Neural progenitor cell (in vitro differentiated cells): ENCODE measurements at regions not wholly inside any gene's neighbourhood (a gene's known extent, or its start where the extent isn't known, plus 50 kb on each side); places are given as distances from the start of the nearest gene placed in this dataset.

Experiments
- DNase-seq: peaks from one replicate; pipeline ENCODE4 v3.0.0-alpha.2; 2016; ENCODE audit warnings: low spot score
- H2AFZ ChIP-seq: fragments of 200-600 bp; sonication (generic); replicated peaks from 2 replicates; pipeline ENCODE4 v1.6.1; 2016; ENCODE audit warnings: antibody characterized with exemption
- H3F3A ChIP-seq: fragments of 200-600 bp; sonication (generic); 2 replicates; pipeline ENCODE4 v1.6.1; 2016; ENCODE audit warnings: antibody characterized with exemption, low read depth
- H3K27ac ChIP-seq: fragments of 200-600 bp; sonication (generic); 2 replicates; pipeline ENCODE4 v1.5.1; 2016; ENCODE audit warnings: mild to moderate bottlenecking
- H3K27me3 ChIP-seq: fragments of 200-600 bp; sonication (generic); 2 replicates; pipeline ENCODE4 v1.6.1; 2016; ENCODE audit warnings: mild to moderate bottlenecking, moderate library complexity
- H3K36me3 ChIP-seq: fragments of 200-600 bp; sonication (generic); 2 replicates; pipeline ENCODE4 v1.5.1; 2016
- H3K4me1 ChIP-seq: fragments of 200-600 bp; sonication (generic); 2 replicates; pipeline ENCODE4 v1.6.1; 2016; ENCODE audit warnings: mixed run types
- H3K4me2 ChIP-seq: fragments of 200-600 bp; sonication (generic); 2 replicates; pipeline ENCODE4 v1.6.1; 2016
- H3K4me3 ChIP-seq: fragments of 200-600 bp; sonication (generic); 2 replicates; pipeline ENCODE4 v1.5.1; 2016
- H3K79me2 ChIP-seq: fragments of 200-600 bp; sonication (generic); 2 replicates; pipeline ENCODE4 v1.6.1; 2016; ENCODE audit warnings: low read depth
- H3K9ac ChIP-seq: fragments of 200-600 bp; sonication (generic); 2 replicates; pipeline ENCODE4 v1.6.1; 2016
- H3K9me3 ChIP-seq: fragments of 200-600 bp; sonication (generic); 2 replicates; pipeline ENCODE4 v1.5.1; 2016; ENCODE audit warnings: low read depth
- H4K20me1 ChIP-seq: fragments of 200-600 bp; sonication (generic); 2 replicates; pipeline ENCODE4 v1.6.1; 2016; ENCODE audit warnings: low read depth
- H3K27ac Mint-ChIP-seq: 3 replicates; pipeline ENCODE4 v1.8.0; 2021; ENCODE audit warnings: mixed read lengths
- H3K27me3 Mint-ChIP-seq: 2 replicates; pipeline ENCODE4 v1.8.0; 2022; ENCODE audit warnings: low read depth, mild to moderate bottlenecking, inconsistent platforms, moderate library complexity, mixed read lengths; ENCODE audit not compliant: insufficient read depth
- H3K36me3 Mint-ChIP-seq: 3 replicates; pipeline ENCODE4 v1.8.0; 2021; ENCODE audit warnings: mixed read lengths
- H3K4me1 Mint-ChIP-seq: 3 replicates; pipeline ENCODE4 v1.8.0; 2021; ENCODE audit warnings: mixed read lengths
- H3K4me3 Mint-ChIP-seq: 3 replicates; pipeline ENCODE4 v1.8.0; 2021; ENCODE audit warnings: mild to moderate bottlenecking, moderate library complexity, mixed read lengths
- H3K9me3 Mint-ChIP-seq: 3 replicates; pipeline ENCODE4 v1.8.0; 2020; ENCODE audit warnings: mixed read lengths
- EZH2 ChIP-seq: fragments of 200-600 bp; sonication (generic); IDR thresholded peaks from 2 replicates; pipeline ENCODE4 v1.6.1; 2017; ENCODE audit warnings: antibody characterized with exemption, mild to moderate bottlenecking, moderate library complexity
- EZH2phosphoT487 ChIP-seq: fragments of 200-600 bp; sonication (generic); IDR thresholded peaks from 2 replicates; pipeline ENCODE4 v1.6.1; 2017; ENCODE audit warnings: antibody characterized with exemption
- TF ChIP-seq, protein P1 (sequence below): fragments of 200-600 bp; sonication (generic); IDR thresholded peaks from 2 replicates; pipeline ENCODE4 v1.5.1; 2017; ENCODE audit warnings: antibody characterized with exemption, mild to moderate bottlenecking

DNA sequence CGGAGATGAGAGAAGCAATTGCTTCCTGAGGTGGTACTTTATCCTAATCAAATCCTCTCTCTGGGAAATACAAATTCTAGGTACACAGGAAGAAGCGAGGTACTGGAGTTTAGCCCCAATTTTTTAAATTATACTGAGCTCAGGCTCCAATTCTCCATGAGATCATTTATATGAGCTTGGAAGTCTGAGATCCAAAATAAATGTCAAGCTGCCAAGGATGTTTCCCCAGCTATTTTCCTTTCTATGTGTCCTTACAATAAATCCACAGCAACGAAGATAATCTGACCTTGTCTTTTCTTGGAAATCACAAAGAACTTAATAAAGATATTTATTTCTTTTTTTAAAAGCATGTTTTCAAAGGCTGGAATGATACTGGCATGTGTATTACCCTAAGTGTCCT is 597.3 kb downstream of the GABRG2 start:
- Histone ChIP-seq H3K27me3 (no peaks in the 10 kb centered on the region), H3K4me1 (no peaks in the 10 kb centered on the region), H3K4me3 (no peak overlapping the region), H3K79me2 (no peaks in the 10 kb centered on the region), H3K27ac (no peak overlapping the region), H4K20me1 (no peaks in the 10 kb centered on the region), H3F3A (no peaks in the 10 kb centered on the region), H3K36me3 (no peaks in the 10 kb centered on the region), H3K4me2 (no peak overlapping the region), H2AFZ (no peak overlapping the region), H3K9ac (no peak overlapping the region), H3K9me3 (no peaks in the 10 kb centered on the region)
- H3K9me3 Mint-ChIP-seq = no peaks in the 10 kb centered on the region
- no peak overlapping the region for H3K27ac Mint-ChIP-seq
- no peaks in the 10 kb centered on the region for H3K4me1 Mint-ChIP-seq
- no peak overlapping the region for H3K4me3 Mint-ChIP-seq
- DNase-seq = no peak
- TF ChIP-seq EZH2phosphoT487 = no peak
- TF ChIP-seq, protein P1, sequence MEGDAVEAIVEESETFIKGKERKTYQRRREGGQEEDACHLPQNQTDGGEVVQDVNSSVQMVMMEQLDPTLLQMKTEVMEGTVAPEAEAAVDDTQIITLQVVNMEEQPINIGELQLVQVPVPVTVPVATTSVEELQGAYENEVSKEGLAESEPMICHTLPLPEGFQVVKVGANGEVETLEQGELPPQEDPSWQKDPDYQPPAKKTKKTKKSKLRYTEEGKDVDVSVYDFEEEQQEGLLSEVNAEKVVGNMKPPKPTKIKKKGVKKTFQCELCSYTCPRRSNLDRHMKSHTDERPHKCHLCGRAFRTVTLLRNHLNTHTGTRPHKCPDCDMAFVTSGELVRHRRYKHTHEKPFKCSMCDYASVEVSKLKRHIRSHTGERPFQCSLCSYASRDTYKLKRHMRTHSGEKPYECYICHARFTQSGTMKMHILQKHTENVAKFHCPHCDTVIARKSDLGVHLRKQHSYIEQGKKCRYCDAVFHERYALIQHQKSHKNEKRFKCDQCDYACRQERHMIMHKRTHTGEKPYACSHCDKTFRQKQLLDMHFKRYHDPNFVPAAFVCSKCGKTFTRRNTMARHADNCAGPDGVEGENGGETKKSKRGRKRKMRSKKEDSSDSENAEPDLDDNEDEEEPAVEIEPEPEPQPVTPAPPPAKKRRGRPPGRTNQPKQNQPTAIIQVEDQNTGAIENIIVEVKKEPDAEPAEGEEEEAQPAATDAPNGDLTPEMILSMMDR = no peak
- no peak for TF ChIP-seq EZH2
- no peaks in the 10 kb centered on the region for H3K36me3 Mint-ChIP-seq
- no peaks in the 10 kb centered on the region for H3K27me3 Mint-ChIP-seq

- Histone ChIP-seq H4K20me1 (no peaks in the 10 kb centered on the region), H3K36me3 (no peaks in the 10 kb centered on the region), H3K4me2 (no peak overlapping the region), H2AFZ (no peak overlapping the region), H3K9ac (no peak overlapping the region), H3K9me3 (no peaks in the 10 kb centered on the region), H3F3A (no peaks in the 10 kb centered on the region), H3K79me2 (no peaks in the 10 kb centered on the region), H3K27me3 (no peaks in the 10 kb centered on the region), H3K27ac (no peak overlapping the region), H3K4me3 (no peak overlapping the region), H3K4me1 (no peaks in the 10 kb centered on the region)
- no peak overlapping the region for H3K27ac Mint-ChIP-seq
- no peaks in the 10 kb centered on the region for H3K4me1 Mint-ChIP-seq
- H3K9me3 Mint-ChIP-seq = no peaks in the 10 kb centered on the region
- H3K4me3 Mint-ChIP-seq = no peak overlapping the region
- no peaks in the 10 kb centered on the region for H3K36me3 Mint-ChIP-seq
- TF ChIP-seq, protein P1 = no peak
- TF ChIP-seq EZH2phosphoT487 (no peak), EZH2 (no peak)
- no peak for DNase-seq
- no peaks in the 10 kb centered on the region for H3K27me3 Mint-ChIP-seq
These were observed 601.4 kb downstream of the GABRG2 start for GRCh38 chr5:162668926-162669325.

GRCh38 chr5:162672061-162672460 is 604.5 kb downstream of the GABRG2 start:
- Histone ChIP-seq H3K79me2 (no peaks in the 10 kb centered on the region), H3K27ac (no peak overlapping the region), H3K36me3 (no peaks in the 10 kb centered on the region), H3K4me2 (no peak overlapping the region), H4K20me1 (no peaks in the 10 kb centered on the region), H3K4me3 (no peak overlapping the region), H3K27me3 (no peaks in the 10 kb centered on the region), H3K4me1 (no peaks in the 10 kb centered on the region), H2AFZ (no peak overlapping the region), H3K9me3 (no peaks in the 10 kb centered on the region), H3K9ac (no peak overlapping the region), H3F3A (no peaks in the 10 kb centered on the region)
- Mint-ChIP-seq H3K4me3 (no peak overlapping the region), H3K27me3 (no peaks in the 10 kb centered on the region), H3K9me3 (no peaks in the 10 kb centered on the region), H3K4me1 (no peaks in the 10 kb centered on the region), H3K36me3 (no peaks in the 10 kb centered on the region), H3K27ac (no peak overlapping the region)
- DNase-seq = no peak
- TF ChIP-seq EZH2phosphoT487 (no peak), EZH2 (no peak)

GRCh38 chr5:162683284-162683683 is 615.7 kb downstream of the GABRG2 start:
- Mint-ChIP-seq H3K4me1 (no peaks in the 10 kb centered on the region), H3K27me3 (no peaks in the 10 kb centered on the region), H3K9me3 (no peaks in the 10 kb centered on the region), H3K36me3 (no peaks in the 10 kb centered on the region), H3K27ac (no peak overlapping the region), H3K4me3 (no peak overlapping the region)
- Histone ChIP-seq H3F3A (no peaks in the 10 kb centered on the region), H3K4me1 (no peaks in the 10 kb centered on the region), H3K27me3 (no peaks in the 10 kb centered on the region), H4K20me1 (no peaks in the 10 kb centered on the region), H3K79me2 (no peaks in the 10 kb centered on the region), H3K9ac (no peak overlapping the region), H3K9me3 (no peaks in the 10 kb centered on the region), H3K4me3 (no peak overlapping the region), H3K4me2 (no peak overlapping the region), H3K36me3 (no peaks in the 10 kb centered on the region), H2AFZ (no peak overlapping the region), H3K27ac (no peak overlapping the region)
- no peak for DNase-seq
- TF ChIP-seq EZH2 (no peak), EZH2phosphoT487 (no peak)
- TF ChIP-seq, protein P1 = no peak
